ENCODE measurements at regions not wholly inside any gene's neighbourhood (a gene's known extent, or its start where the extent isn't known, plus 50 kb on each side); places are given as distances from the start of the nearest gene placed in this dataset.

GRCh38 chr22:22748756-22749155 is 104.3 kb downstream of the GGTLC2 start:
- no peak for DNase-seq (ENCODE audit: low spot score)
- in situ Hi-C loops (cut with MboI; ENCODE audit: low sequenced_read_pairs, unreplicated experiment), result no loop called here
- TF ChIP-seq CTCF (IDR thresholded peaks at IDR 0.05; ENCODE audit: borderline replicate concordance, control extremely low read depth, extremely low read depth, insufficient read depth, missing control alignments), result no peak

GRCh38 chr22:22749167-22749758 is 104.8 kb downstream of the GGTLC2 start:
- no peak for TF ChIP-seq CTCF (IDR thresholded peaks at IDR 0.05; ENCODE audit: borderline replicate concordance, control extremely low read depth, extremely low read depth, insufficient read depth, missing control alignments)
- DNase-seq (ENCODE audit: low spot score), result no peak
- in situ Hi-C loops (cut with MboI; ENCODE audit: low sequenced_read_pairs, unreplicated experiment), result no loop called here

- in situ Hi-C loops (cut with MboI; ENCODE audit: low sequenced_read_pairs, unreplicated experiment), result loop anchor here (10.0 kb wide), 2 partner anchors 46 to 64 kb away; no protein-coding TSS in a partner anchor
- no peak for TF ChIP-seq CTCF (IDR thresholded peaks at IDR 0.05; ENCODE audit: borderline replicate concordance, control extremely low read depth, extremely low read depth, insufficient read depth, missing control alignments)
- no peak for DNase-seq (ENCODE audit: low spot score)
These were observed 106.1 kb downstream of the GGTLC2 start for GRCh38 chr22:22750335-22751042.

- no peak for TF ChIP-seq CTCF (IDR thresholded peaks at IDR 0.05; ENCODE audit: borderline replicate concordance, control extremely low read depth, extremely low read depth, insufficient read depth, missing control alignments)
- no peak for DNase-seq (ENCODE audit: low spot score)
- in situ Hi-C loops (cut with MboI; ENCODE audit: low sequenced_read_pairs, unreplicated experiment), result loop anchor here (10.0 kb wide), 2 partner anchors 46 to 64 kb away; no protein-coding TSS in a partner anchor
These were observed 106.7 kb downstream of the GGTLC2 start for GRCh38 chr22:22751043-22751603.

GRCh38 chr22:22752199-22752555 is 107.8 kb downstream of the GGTLC2 start:
- DNase-seq (ENCODE audit: low spot score), result no peak
- in situ Hi-C loops (cut with MboI; ENCODE audit: low sequenced_read_pairs, unreplicated experiment), result loop anchor here (10.0 kb wide), 2 partner anchors 47 to 63 kb away; no protein-coding TSS in a partner anchor
- TF ChIP-seq CTCF (IDR thresholded peaks at IDR 0.05; ENCODE audit: borderline replicate concordance, control extremely low read depth, extremely low read depth, insufficient read depth, missing control alignments), result no peak

GRCh38 chr22:22752556-22753477 is 108.4 kb downstream of the GGTLC2 start:
- in situ Hi-C loops (cut with MboI; ENCODE audit: low sequenced_read_pairs, unreplicated experiment), result loop anchor here (10.0 kb wide), 2 partner anchors 48 to 62 kb away; no protein-coding TSS in a partner anchor
- DNase-seq (ENCODE audit: low spot score), result no peak
- TF ChIP-seq CTCF (IDR thresholded peaks at IDR 0.05; ENCODE audit: borderline replicate concordance, control extremely low read depth, extremely low read depth, insufficient read depth, missing control alignments), result no peak

All from GM13976 (cell line).